Sigmoid colon (tissue), 4 donors: ENCODE measurements at regions not wholly inside any gene's neighbourhood (a gene's known extent, or its start where the extent isn't known, plus 50 kb on each side); places are given as distances from the start of the nearest gene placed in this dataset.

Experiments used
- CTCF ChIP-seq, 4 experiments: fragments of 450-650 bp in 3 of 4; fragments of 200-600 bp in 1 of 4; IDR thresholded peaks; one replicate each; pipeline ENCODE4 v1.5.1; 2016 to 2019; ENCODE audit warnings: antibody characterized with exemption in 4 of 4, mild to moderate bottlenecking in 3 of 4, moderate library complexity in 2 of 4
- POLR2A ChIP-seq, 2 donors: fragments of 450-650 bp; IDR thresholded peaks; one replicate each; pipeline ENCODE4 v1.6.1; 2016; ENCODE audit warnings: antibody characterized with exemption in 2 of 2, mild to moderate bottlenecking in 2 of 2, moderate library complexity in 2 of 2
- POLR2AphosphoS5 ChIP-seq, 4 donors: sonication (generic); formaldehyde crosslinking; IDR thresholded peaks; one replicate each; pipeline ENCODE4 v1.6.1; 2017; ENCODE audit warnings: antibody characterized with exemption in 4 of 4

- TF ChIP-seq POLR2A (IDR thresholded peaks at IDR 0.05) (no peak), CTCF (IDR thresholded peaks at IDR 0.05) (no peak), POLR2AphosphoS5 (IDR thresholded peaks at IDR 0.05) (no peak)
Measured at GRCh38 chr4:110793381-110793801, 170.5 kb upstream of the PITX2 start.
